AG20443 (cell line): ENCODE measurements at regions not wholly inside any gene's neighbourhood (a gene's known extent, or its start where the extent isn't known, plus 50 kb on each side); places are given as distances from the start of the nearest gene placed in this dataset.
A peak's percentile ranks its signal among the peaks of the same experiment; 100 is the strongest.
"Not testable (repeated sequence)": the region's sequence is repeated elsewhere in the genome, so short reads cannot be mapped to it uniquely, and the experiment has no call there.

Experiments used
- DNase-seq: peaks from one replicate; pipeline ENCODE4 v3.0.0; 2012; ENCODE audit warnings: low spot score, mixed read lengths

DNA sequence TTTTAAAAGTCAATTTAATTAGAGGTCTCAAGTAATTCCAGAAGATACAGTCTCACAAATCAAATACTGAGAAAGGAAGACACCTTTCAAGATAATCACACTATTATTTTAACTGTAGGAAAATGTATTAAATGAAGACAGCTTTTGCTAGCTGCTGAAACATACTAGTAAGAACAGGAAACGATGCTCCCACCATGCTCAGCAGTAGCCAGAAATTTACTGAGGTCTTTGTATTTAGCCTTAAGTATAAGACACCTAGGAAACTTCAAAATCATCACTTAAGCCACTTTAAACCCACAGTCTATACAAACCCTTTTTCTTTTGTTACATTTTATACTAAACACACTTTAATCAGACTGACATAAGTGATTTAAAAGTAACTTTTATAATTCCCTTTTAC, 72.7 kb upstream of the NPIPB12 start:
- DNase-seq = not testable (repeated sequence)

DNA sequence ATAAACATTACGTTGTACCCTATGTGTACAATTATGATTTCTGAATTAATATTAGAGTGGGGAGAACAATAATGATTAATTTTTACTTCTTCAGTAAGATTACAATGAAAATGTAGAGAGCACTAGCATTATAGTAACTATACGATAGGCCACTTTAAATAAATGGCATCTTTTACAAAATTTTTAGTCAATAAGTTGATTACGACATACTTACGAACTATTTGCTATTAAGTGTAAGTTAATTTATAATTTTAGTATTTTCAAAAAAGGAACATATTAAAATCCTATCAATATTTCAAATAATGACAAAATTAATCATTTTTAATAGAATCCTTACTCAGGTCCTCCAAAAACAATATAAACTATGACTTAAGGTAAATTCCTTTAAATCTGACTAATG, 75.6 kb upstream of the NPIPB12 start:
- DNase-seq = not testable (repeated sequence)

DNA sequence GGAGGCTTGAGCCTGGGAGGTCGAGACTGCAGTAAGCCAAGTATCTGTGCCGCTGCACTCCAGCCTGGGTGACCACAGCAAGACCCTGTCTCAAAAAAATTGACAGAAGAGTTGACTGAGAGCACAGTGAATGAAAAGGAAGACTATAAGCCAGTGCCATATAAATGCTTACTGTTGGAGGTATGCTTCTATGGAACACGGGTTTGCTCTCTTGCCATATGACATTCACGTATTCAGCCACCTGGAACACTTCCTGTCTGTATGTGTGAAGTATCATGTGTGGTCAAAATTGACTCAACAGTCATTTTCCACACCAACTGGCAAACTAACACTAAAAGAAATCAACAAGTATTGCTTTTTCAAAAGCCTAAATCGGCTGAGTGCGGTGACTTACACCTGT, 71.1 kb upstream of the SPN start:
- not testable (repeated sequence) for DNase-seq

DNA sequence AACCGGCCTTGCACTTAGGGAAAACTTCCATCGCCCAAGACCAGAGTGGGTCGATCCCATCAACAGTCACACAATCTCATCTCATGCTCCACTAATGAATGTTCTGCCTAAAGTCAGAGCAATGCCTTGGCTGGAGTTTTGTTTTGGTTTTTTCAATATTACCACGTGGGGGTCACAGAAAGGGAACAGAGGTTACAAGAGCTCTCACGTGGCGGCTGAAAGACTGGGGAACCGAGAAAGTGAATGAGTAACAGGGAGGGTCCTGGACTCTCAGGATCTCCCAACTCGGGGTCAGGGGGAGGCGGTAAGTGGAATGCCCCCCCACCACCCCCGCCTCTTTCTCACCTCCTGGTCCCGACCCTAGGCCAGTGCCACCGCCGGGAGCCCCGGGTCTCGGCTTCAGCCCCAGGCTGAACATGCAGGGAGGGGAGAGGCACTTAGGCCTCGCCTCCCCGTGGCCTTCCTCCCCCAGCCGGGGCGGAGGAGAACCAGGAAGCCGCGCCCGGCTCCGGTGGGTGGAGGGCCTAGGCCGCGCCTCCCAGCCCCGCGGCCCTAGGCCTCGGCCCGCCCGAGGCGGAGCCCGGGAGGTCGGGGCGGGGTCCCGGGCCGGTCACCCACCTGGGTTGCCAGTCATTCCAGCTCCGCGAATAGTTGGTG, 68.7 kb upstream of the SPN start:
- DNase-seq = peak; percentile 65

DNA sequence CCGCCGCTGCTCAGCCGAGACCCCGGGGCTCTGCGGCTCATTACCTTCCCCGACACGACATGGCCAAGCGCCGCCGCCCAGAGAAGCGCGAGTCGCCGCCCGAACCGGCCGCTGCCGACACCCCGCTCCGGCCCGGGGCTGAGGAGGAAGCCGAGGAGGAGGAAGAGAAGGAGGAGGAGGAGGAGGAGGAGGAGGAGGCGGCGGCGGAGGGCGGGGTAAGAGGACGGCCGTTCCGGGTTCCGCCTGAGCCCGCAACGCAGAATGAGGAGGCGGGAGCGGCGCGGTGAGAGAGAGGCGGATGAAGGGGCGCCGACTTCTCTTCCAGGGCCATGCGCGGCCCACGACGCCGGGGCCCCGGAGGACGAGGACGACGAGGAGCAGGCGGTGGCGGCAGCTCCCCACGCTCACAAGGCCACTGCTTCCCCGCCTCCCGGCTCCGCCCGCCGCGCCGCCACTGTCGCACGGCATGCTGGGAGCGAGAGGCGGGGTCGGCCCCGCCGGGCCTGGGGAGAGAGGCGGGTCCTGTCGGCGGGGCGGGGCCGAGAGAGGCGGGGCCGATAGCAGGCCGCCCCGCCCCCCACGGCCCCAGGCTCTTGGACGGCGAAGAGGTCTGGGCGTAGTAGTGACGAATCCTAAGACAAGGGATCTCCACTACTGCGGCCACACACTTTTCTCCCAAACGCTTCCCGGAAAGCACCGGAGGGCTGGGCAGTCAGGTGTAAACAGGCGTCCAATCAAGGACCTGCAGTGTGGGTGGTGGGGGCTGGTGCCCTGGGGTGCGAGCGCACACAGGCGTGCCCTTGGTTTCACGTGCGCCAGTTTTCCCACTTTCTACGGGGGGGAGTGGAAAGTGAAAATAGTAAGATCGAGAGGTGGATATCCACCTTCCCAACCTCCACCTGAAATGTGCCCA, 67.9 kb upstream of the SPN start:
- DNase-seq = peak; percentile 72

DNA sequence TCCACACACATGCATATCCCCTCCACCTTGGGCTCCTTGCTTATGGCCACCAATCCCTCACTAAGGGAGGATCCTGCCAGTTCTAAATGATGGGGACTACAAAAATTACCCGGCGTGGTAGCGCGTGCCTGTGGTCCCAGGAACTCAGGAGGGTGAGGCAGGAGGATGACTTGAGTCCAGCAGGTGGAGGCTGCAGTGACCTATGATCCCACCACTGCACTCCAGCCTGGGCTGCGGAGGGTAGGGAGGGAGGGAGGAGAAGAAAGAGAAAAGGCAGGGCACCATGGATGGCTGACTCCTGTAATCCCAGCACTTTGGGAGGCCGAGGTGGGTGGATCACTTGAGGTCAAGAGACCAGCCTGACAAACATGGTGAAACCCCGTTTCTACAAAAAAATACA, 66.0 kb upstream of the SPN start:
- not testable (repeated sequence) for DNase-seq

DNA sequence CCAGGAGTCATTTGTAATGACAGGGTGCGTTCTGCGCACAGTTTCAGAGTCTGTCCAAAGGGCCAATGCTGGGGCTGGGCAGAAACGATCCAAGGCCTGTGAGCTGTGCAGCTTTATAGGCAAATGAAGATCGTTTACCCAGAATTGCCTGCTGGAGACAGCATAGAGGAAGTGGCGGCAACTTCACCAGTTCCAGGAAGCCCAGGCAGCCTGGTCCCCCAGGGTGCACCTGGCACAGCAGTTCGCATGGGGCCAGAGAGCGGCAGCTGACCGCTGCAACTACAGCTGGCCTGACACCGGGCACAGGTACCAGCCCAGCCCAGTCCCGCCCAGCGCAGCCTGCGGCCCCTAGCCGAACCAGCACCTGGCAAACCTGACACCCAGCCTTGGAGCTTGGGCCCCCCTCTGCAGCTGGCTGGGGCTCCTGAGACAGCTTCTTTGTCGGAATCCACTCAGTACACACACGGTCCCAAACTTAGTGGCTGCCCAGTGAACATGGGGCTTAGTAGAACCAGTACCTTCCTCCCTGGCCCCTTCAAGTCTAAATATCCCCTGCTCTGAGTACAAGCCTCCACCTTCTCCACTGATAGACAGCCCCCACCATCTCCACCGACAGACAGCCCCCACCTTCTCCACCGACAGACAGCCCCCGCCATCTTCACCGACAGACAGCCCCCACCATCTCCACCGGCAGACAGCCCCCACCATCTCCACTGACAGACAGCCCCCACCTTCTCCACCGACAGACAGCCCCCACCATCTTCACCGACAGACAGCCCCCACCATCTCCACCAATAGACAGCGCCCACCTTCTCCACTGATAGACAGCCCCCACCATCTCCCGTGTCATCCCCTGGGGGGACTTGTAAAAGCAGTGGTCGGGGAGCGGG, 62.7 kb upstream of the SPN start:
- not testable (repeated sequence) for DNase-seq

DNA sequence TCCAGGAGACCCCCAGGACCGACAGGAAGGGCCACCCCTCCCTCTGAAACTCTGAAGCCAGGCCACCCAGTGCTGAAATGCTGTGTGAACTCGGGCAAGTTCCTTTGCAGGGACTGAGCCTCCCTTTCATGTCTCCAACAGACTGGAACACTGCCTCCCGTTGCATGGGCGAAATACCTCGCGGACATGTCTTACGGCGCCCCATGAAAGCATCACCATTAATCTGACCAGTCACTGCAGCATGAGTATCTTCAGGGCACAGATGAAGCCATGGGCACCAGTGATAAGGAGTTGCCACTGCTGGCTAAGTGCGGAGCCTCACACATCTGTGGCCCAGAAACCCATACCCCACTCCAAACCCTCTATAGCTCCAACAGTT, 60.8 kb upstream of the SPN start:
- not testable (repeated sequence) for DNase-seq

DNA sequence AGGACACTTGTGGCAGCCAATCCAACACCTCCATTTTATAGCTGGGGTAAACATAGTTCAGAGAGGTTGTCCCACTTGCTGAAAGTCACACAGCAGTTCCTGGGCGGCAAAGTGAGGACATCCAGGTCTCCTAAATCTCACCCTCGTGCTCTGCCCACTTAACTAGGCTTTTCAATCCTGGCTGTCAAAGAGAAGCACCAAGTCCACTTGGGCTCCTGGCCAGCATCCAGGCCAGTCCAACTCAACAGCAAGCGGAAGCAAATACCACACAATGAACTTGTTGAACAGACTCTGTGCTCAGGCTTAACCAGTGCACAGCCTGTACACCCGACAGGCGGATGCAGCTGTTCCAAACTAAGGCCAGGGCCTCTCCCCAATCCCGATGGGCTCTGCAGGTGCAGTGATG, 60.4 kb upstream of the SPN start:
- DNase-seq = not testable (repeated sequence)

DNA sequence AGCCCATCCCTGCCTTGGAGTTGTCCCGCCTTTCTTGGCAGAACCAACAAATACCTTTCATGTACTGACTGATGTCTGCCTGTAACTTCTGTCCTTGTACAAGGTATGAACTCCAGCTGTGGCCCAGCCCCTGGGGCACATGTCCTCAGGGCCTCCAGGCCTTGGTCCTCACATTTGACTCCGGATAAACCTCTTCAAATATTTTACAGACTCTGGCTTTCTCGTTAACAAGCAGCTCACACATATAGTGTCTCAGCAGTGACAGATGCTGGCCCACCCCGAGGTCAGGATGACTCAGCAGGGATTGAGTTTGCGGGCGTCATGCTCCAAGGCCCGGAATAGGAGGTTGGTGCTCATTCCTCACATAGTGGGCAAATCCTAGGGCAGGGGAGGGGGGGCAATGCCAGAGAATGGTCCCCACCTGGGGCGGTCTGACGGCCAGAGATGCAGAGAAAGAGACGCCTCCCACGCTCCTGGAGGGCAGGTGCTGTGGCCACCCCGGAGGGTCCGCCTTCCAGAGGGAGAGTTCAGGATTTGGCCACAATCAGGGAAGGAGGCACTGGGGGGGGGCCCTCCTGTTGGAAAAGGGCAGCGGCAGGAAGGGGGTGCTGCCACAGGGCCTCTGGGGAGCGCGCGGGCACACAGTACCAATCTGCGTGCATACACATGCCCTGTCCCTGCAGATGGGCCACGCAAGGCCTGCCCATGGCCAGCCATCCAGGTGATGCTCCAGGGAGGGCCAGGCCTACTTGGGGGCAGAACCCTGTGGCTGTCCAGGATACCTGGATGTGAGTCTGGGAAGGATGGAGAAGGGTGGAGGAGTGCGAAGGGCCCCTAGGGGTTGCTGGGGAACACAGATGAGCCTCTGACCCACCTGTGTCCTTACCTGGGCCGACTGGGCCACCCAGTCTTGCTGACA, 58.2 kb upstream of the SPN start:
- peak; percentile 50 for DNase-seq

DNA sequence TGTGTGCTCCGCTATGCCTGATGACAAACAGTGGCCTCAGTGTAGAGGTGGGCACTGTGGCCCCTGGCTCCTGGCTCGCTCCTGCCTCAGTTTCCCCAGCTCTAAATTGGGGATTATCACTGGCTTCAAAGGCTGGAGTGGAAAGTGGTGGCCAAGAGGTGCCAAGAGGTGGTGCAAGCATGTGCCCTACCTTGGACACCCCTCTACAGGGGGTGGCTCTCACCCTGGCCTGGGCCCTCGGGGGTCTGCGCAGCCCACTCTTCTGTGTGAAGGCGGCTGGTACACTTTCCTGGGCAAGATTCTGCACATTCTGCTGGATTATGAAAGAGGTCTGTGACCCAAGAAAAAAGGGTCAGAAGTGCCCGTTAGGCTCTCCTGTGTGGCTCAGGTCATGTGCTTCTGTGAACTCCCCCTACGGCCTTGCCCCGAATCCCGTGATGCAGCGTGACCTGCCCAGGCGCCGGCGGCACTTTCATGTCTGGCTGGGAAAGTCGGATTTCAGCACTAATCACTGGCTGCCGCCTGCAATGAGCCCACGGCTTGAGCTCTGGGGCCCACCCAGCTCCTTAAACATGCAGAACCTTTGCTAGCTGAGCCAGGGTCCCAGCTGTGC, 57.3 kb upstream of the SPN start:
- DNase-seq = not testable (repeated sequence)

DNA sequence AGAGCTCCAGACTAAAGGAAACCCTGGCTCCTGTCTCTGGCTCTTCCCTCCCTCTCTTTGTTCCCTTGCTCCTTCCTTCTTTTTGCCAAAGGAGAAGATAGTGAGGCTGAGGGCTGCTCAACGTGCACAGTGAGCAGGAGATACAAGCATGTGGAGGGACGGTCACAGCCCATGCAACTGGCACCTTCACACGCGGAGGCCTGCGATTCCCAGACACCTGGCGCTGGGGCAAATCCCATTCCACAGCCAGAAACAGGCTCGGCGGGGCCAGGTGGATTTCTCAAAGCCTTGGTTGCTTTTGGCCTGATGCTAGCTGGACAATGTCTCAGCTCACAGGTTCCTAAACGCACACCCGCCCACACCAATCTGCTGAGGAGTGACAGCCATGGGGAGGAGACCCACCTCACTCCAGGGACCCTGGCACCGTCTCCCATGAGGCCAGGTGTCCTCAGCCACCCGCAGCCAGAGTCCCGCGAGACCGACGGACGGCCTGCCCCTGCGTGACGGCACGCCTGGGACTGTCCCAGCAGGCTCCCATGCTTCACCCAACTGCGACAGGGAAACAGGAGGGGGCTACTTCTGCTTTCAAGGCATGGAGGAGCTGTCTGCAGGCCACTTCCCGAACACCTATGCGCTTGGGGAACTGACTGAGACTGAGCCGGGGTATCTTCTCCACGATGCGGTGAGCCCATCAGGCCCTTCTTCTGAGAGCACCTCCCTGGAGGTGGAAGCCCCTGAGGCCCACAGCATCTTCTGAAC, 56.2 kb upstream of the SPN start:
- DNase-seq = not testable (repeated sequence)

DNA sequence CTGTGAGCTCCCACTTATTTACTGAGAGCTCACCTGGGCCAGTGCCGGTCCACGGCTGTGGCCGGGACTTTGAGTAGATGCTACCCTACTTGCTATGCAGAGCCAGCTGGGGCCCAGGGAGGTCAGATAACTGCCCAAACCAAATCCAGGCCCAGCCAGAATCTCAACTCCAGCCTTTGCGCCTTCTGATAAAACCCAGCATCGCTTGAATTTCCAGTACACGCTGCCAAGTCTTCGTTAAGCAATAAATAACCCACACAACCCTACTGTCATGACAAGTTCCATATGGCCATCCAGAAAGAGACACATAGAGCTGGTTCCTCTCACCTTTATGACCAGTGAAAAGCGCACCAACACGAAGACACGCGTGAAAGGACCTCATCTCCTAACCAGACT, 55.6 kb upstream of the SPN start:
- not testable (repeated sequence) for DNase-seq

DNA sequence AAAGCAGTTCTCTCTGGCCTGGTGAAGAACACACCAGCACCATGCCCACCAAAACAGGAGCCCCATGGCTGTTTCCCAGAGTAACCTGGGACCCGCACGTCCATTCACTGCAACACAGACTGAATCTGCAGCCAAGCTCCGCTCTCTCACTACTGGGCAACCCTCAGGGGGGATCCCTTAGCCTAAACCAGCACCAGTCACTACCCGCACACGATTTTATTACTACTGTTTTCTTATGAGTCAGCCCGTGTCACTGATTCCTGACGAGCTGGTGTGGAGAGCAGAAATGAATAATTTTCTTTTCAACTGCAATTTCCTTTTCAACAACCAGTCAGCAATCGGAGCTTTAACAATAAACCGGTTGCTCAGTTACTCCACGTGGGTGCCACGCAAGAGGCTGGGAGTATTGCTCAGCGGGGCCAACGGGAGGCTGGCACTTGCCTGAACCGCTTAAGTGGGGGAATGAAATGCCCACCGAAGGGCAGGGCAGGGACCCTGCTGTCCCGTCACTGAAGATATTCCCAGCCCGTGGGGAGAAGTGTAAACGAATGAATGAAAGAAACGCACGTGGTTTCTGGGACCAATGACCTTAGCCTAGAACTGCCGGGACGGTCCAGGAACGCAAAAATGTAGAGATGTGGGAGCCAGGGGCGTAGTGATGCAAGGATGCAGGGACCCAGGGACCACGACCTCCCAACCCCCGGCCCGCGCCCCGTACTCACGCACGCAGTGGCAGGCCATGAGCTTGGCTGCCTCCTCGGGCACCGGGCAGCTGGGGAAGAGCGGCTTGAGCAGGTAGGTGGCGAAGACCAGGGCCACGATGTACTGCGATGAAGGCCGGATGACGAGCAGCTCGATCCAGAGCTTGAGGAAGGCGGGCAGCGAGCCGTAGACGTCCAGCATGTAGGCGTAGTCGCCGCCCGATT, 50.4 kb upstream of the SPN start:
- not testable (repeated sequence) for DNase-seq
